GM12878 (cell line): ENCODE measurements at regions not wholly inside any gene's neighbourhood (a gene's known extent, or its start where the extent isn't known, plus 50 kb on each side); places are given as distances from the start of the nearest gene placed in this dataset.

Source experiments
- ATAC-seq: fragments of 200-7000 bp; cut with Tn5 transposase; 3 replicates; pipeline ENCODE4 v1.9.1; 2020; ENCODE audit warnings: mild to moderate bottlenecking, moderate library complexity
- BruUV-seq: library from RNA; stranded (reverse); fragments of 400-500 nt; replicated peaks from 2 replicates; lab custom pipeline; 2021; lab: Mats Ljungman, UMichigan
- CTCF ChIA-PET: fragments of 300-600 bp; sonication (Branson Sonifier 250); formaldehyde crosslinking; extraction: SDS; loops from one replicate; lab custom pipeline; 2021; ENCODE audit warnings: inconsistent platforms; lab: Yijun Ruan, JAX
- POLR2A ChIA-PET: fragments of 350-600 bp; formaldehyde crosslinking; extraction: SDS; loops from one replicate; lab custom pipeline; 2021; ENCODE audit warnings: inconsistent platforms; lab: Charles Lee
- RAD21 ChIA-PET: fragments of 300-600 bp; sonication (Branson Sonifier 250); formaldehyde crosslinking; loops from one replicate; lab custom pipeline; 2023; ENCODE audit warnings: antibody characterized with exemption; ENCODE audit not compliant: unreplicated experiment; lab: Charles Lee
- SMC1A ChIA-PET: fragments of 300-600 bp; sonication (Branson Sonifier 250); formaldehyde crosslinking; loops from one replicate; lab custom pipeline; 2023; ENCODE audit not compliant: unreplicated experiment, uncharacterized antibody; lab: Charles Lee
- DNase-seq: peaks from one replicate; pipeline ENCODE4 v3.0.0-alpha.2; 2011; ENCODE audit warnings: low read depth, low spot score
- FAIRE-seq: peaks from 3 replicates; lab custom pipeline; 2011; peaks lifted over from hg19 to GRCh38; lab: Jason Lieb, UNC
- H2AFZ ChIP-seq: 2 replicates; pipeline ENCODE4 v1.6.0; 2011; ENCODE audit warnings: low read depth, low read length, control low read depth; ENCODE audit not compliant: control insufficient read depth
- H3K27ac ChIP-seq: 2 replicates; pipeline ENCODE4 v1.5.1; 2011; ENCODE audit warnings: control low read depth; ENCODE audit not compliant: control insufficient read depth, insufficient read depth
- H3K27me3 ChIP-seq, 2 experiments: replicated peaks in 1 of 2; 2 replicates each; pipeline versions ENCODE4 v1.6.0 to v1.6.1; 2011; ENCODE audit warnings: low read length in 1 of 2; ENCODE audit not compliant: control insufficient read depth in 2 of 2, insufficient read depth in 2 of 2
- H3K36me3 ChIP-seq, 2 experiments: 2 replicates each; pipeline ENCODE4 v1.5.1; 2011; ENCODE audit warnings: low read length in 1 of 2; ENCODE audit not compliant: control insufficient read depth in 2 of 2, insufficient read depth in 2 of 2
- H3K4me1 ChIP-seq: 2 replicates; pipeline ENCODE4 v1.6.1; 2011; ENCODE audit warnings: mild to moderate bottlenecking, low read length, moderate library complexity, mixed read lengths; ENCODE audit not compliant: control insufficient read depth, insufficient read depth
- H3K4me2 ChIP-seq: 2 replicates; pipeline ENCODE4 v1.6.0; 2011; ENCODE audit warnings: control low read depth; ENCODE audit not compliant: control insufficient read depth, insufficient read depth
- H3K4me3 ChIP-seq: fragments of 200-600 bp; sonication (generic); 2 replicates; pipeline ENCODE4 v1.5.1; 2016
- H3K79me2 ChIP-seq: 2 replicates; pipeline ENCODE4 v1.6.0; 2011; ENCODE audit warnings: low read length; ENCODE audit not compliant: control insufficient read depth, insufficient read depth
- H3K9ac ChIP-seq: 2 replicates; pipeline ENCODE4 v1.8.0; 2011; ENCODE audit warnings: low read length, control low read depth, mixed read lengths; ENCODE audit not compliant: control insufficient read depth, insufficient read depth
- H3K9me3 ChIP-seq: replicated peaks from 3 replicates; pipeline ENCODE4 v1.5.1; 2011; ENCODE audit warnings: mild to moderate bottlenecking, low read length; ENCODE audit not compliant: control insufficient read depth, insufficient read depth
- H4K20me1 ChIP-seq: 2 replicates; pipeline ENCODE4 v1.6.0; 2011; ENCODE audit not compliant: control insufficient read depth, insufficient read depth
- CEBPB ChIP-seq, 2 experiments: fragments of 150-350 bp in 1 of 2; IDR thresholded peaks; 2 replicates each; pipeline ENCODE4 v1.6.1; 2012 to 2014; ENCODE audit warnings: low read depth in 2 of 2, low read length in 2 of 2, borderline replicate concordance in 1 of 2, inconsistent platforms in 1 of 2
- MXI1 ChIP-seq: fragments of 150-350 bp; IDR thresholded peaks from 2 replicates; pipeline ENCODE4 v1.6.1; 2011; ENCODE audit warnings: low read depth, mild to moderate bottlenecking, inconsistent platforms, low read length, improper control_type of control experiment
- NFXL1 ChIP-seq: fragments of 450-650 bp; IDR thresholded peaks from 2 replicates; pipeline ENCODE4 v1.6.1; 2017; ENCODE audit warnings: antibody characterized with exemption, mild to moderate bottlenecking, borderline replicate concordance
- PAX5 ChIP-seq: IDR thresholded peaks from 2 replicates; pipeline ENCODE4 v1.6.1; 2011; ENCODE audit warnings: low read depth, low read length, borderline replicate concordance
- RELA ChIP-seq: fragments of 450-650 bp; IDR thresholded peaks from 2 replicates; pipeline ENCODE4 v1.8.0; 2014; ENCODE audit warnings: borderline replicate concordance; ENCODE audit not compliant: partially characterized antibody
- TAF1 ChIP-seq: IDR thresholded peaks from 2 replicates; pipeline ENCODE4 v1.6.1; 2011; ENCODE audit warnings: mild to moderate bottlenecking, low read depth, low read length, borderline replicate concordance
- ZNF24 ChIP-seq: fragments of 450-650 bp; IDR thresholded peaks from 2 replicates; pipeline ENCODE4 v1.6.1; 2017; ENCODE audit warnings: antibody characterized with exemption, mild to moderate bottlenecking
- ZNF274 ChIP-seq: IDR thresholded peaks from one replicate; pipeline ENCODE4 v1.8.0; 2011; ENCODE audit not compliant: insufficient read length, insufficient read depth
- ZZZ3 ChIP-seq: IDR thresholded peaks from 2 replicates; pipeline ENCODE4 v1.6.1; 2011; ENCODE audit warnings: low read depth; ENCODE audit not compliant: control insufficient read depth, insufficient read length
- WGBS: methylation state at CpG from one replicate; pipeline ENCODE4 v1.1.6; 2016; ENCODE audit warnings: low lambda C conversion rate; ENCODE audit not compliant: insufficient replicate concordance, insufficient coverage; ENCODE audit errors: missing lambda C conversion rate; 5-methylcytosine and 5-hydroxymethylcytosine counted together
- in situ Hi-C: fragments of 300-500 bp; cut with MboI; formaldehyde crosslinking; loops from 9 replicates; pipeline ENCODE4 v1.14.3; 2018; ENCODE audit warnings: mixed read lengths
- intact Hi-C: fragments of 100-400 bp; cut with micrococcal nuclease; formaldehyde crosslinking; loops from one replicate; pipeline ENCODE4 v1.14.2; 2022; ENCODE audit not compliant: unreplicated experiment
- TF ChIP-seq, protein P1 (sequence below): fragments of 150-350 bp; IDR thresholded peaks from 2 replicates; pipeline ENCODE4 v1.6.1; 2014; ENCODE audit warnings: mild to moderate bottlenecking, low read depth, low read length

DNA sequence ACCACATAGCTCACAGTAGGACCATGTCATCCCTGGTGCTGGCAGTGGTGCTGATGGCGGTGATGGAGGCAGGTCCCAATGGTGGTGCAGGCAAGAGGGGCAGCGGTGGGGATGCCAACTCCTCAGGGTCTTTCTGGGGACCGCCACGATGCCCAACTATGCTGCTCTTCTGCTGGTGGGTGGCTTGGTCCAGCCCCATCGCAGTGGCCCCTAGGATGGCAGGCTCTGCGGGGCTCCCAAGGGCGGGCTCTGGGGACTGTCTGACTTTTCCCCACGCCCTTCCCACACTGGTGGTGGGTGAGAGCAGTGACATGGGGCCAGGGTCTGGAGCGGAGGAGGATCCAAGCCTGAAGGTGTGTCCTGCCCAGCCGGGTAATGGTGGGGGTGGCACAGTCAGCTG lies 288.9 kb upstream of the RIOK2 start (continued):
- no peak for TF ChIP-seq ZZZ3
- no peak for TF ChIP-seq MXI1
- TF ChIP-seq ZNF274, result no peak

DNA sequence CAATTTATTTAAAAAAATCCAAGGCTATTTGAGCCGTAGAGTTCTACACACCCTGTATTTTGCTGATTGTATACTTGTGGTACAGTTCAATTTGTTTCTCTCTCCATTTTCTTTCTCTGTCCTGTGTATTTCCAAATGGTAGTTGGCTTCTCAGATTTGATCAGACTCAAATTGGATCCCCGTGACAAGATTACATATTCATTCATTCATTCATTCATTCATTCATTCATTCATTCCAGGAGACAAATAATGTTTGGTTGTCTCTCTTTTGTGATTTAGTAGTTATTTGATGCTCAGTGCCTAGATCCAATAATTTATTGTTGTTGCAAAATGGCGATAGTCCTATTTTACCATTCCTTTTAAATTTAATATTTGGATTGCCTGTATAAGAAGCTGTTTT lies 292.8 kb upstream of the RIOK2 start:
- no peaks in the 10 kb centered on the region for H3K9me3 ChIP-seq
- TF ChIP-seq, protein P1, sequence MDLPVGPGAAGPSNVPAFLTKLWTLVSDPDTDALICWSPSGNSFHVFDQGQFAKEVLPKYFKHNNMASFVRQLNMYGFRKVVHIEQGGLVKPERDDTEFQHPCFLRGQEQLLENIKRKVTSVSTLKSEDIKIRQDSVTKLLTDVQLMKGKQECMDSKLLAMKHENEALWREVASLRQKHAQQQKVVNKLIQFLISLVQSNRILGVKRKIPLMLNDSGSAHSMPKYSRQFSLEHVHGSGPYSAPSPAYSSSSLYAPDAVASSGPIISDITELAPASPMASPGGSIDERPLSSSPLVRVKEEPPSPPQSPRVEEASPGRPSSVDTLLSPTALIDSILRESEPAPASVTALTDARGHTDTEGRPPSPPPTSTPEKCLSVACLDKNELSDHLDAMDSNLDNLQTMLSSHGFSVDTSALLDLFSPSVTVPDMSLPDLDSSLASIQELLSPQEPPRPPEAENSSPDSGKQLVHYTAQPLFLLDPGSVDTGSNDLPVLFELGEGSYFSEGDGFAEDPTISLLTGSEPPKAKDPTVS, result no peak
- no peak for TF ChIP-seq TAF1
- TF ChIP-seq PAX5, result no peak
- TF ChIP-seq NFXL1, result no peak
- TF ChIP-seq ZNF24, result peak; percentile 92
- TF ChIP-seq RELA, result no peak
- TF ChIP-seq CEBPB (IDR thresholded peaks at IDR 0.05; ENCODE audit: borderline replicate concordance in 1 of 2, low read depth in 2 of 2, low read length in 2 of 2), result no peak
- in situ Hi-C loops (no loop called here), intact Hi-C loops (no loop called here)
- ChIA-PET POLR2A (interaction anchor here (0.7 kb wide), 1 partner anchor 12 kb away, joined by 7 read pairs; no protein-coding TSS in a partner anchor), CTCF (interaction anchor here (0.6 to 0.9 kb wide), 2 partner anchors 121 to 174 kb away, joined by 3 read pairs; no protein-coding TSS in a partner anchor), SMC1A (interaction anchor here (0.7 to 2.0 kb wide), 4 partner anchors 17 to 37 kb away, joined by 3 to 4 read pairs (median 3); no protein-coding TSS in a partner anchor), RAD21 (interaction anchor here (1.5 kb wide), 2 partner anchors 27 to 58 kb away, joined by 3 to 5 read pairs; no protein-coding TSS in a partner anchor)
- ATAC-seq, result no peak
- H3K79me2 ChIP-seq, result no peaks in the 10 kb centered on the region
- no peaks in the 10 kb centered on the region for H3K36me3 ChIP-seq
- WGBS, result 99% methylated on average over 3 of the region's 3 CpGs
- H2AFZ ChIP-seq, result no peak overlapping the region
- no peak overlapping the region for H3K9ac ChIP-seq
- no peak for FAIRE-seq
- H3K4me1 ChIP-seq, result peaks cover 20% of the 10 kb centered on the region
- BruUV-seq, result no TSS peak
- no peak overlapping the region for H3K4me3 ChIP-seq
- H3K27me3 ChIP-seq, result no peaks in the 10 kb centered on the region
- DNase-seq, result no peak
- no peak overlapping the region for H3K4me2 ChIP-seq
- no peaks in the 10 kb centered on the region for H4K20me1 ChIP-seq
- H3K27ac ChIP-seq, result no peak overlapping the region
